Tibial nerve (tissue), 4 donors: ENCODE measurements at regions not wholly inside any gene's neighbourhood (a gene's known extent, or its start where the extent isn't known, plus 50 kb on each side); places are given as distances from the start of the nearest gene placed in this dataset.

Experiments
- CTCF ChIP-seq, 5 experiments: fragments of 200-600 bp in 3 of 5; fragments of 450-650 bp in 2 of 5; sonication (generic) in 3 of 5; IDR thresholded peaks; one replicate each; pipeline ENCODE4 v1.5.1; 2016 to 2019; ENCODE audit warnings: antibody characterized with exemption in 5 of 5, mild to moderate bottlenecking in 3 of 5, moderate library complexity in 2 of 5
- EP300 ChIP-seq, 2 donors: sonication (generic); formaldehyde crosslinking; IDR thresholded peaks; one replicate each; pipeline ENCODE4 v1.6.1; 2017; ENCODE audit warnings: antibody characterized with exemption in 2 of 2, mild to moderate bottlenecking in 1 of 2
- POLR2A ChIP-seq, 2 donors: fragments of 450-650 bp; IDR thresholded peaks; one replicate each; pipeline ENCODE4 v1.6.1; 2017; ENCODE audit warnings: antibody characterized with exemption in 2 of 2, mild to moderate bottlenecking in 2 of 2, moderate library complexity in 2 of 2

GRCh38 chrX:3426552-3426951, 80.1 kb upstream of the MXRA5 start:
- TF ChIP-seq CTCF (IDR thresholded peaks at IDR 0.05) (no peak), EP300 (IDR thresholded peaks at IDR 0.05) (no peak), POLR2A (IDR thresholded peaks at IDR 0.05) (no peak)
